ENCODE measurements at regions not wholly inside any gene's neighbourhood (a gene's known extent, or its start where the extent isn't known, plus 50 kb on each side); places are given as distances from the start of the nearest gene placed in this dataset.

- TF ChIP-seq POLR2A (IDR thresholded peaks at IDR 0.05): no peak
- TF ChIP-seq CTCF (IDR thresholded peaks at IDR 0.05): no peak
These were observed 131.9 kb downstream of the SOX11 start for GRCh38 chr2:5824126-5824525.

All from right lobe of liver (tissue), 4 donors.